GM23338 (cell line): ENCODE measurements at regions not wholly inside any gene's neighbourhood (a gene's known extent, or its start where the extent isn't known, plus 50 kb on each side); places are given as distances from the start of the nearest gene placed in this dataset.

ENCODE experiments used
- CREB1 ChIP-seq: fragments of 250-450 bp; sonication (Bioruptor Pico); IDR thresholded peaks from 2 replicates; pipeline ENCODE4 v1.5.0; 2020; ENCODE audit warnings: low read depth, mild to moderate bottlenecking, moderate library complexity
- CTCF ChIP-seq, 2 experiments: fragments of 200-600 bp in 1 of 2; sonication (generic) in 1 of 2; conservative IDR thresholded peaks; 2 replicates each; pipeline versions ENCODE4 v1.5.1 to v1.6.1; 2016 to 2017; ENCODE audit warnings: antibody characterized with exemption in 2 of 2, low read depth in 2 of 2, mild to moderate bottlenecking in 2 of 2, moderate library complexity in 1 of 2
- EZH2 ChIP-seq: fragments of 200-600 bp; sonication (generic); IDR thresholded peaks from one replicate; pipeline ENCODE4 v1.8.0; 2017; ENCODE audit warnings: antibody characterized with exemption, mild to moderate bottlenecking, low read depth; ENCODE audit not compliant: unreplicated experiment
- JUNB ChIP-seq: IDR thresholded peaks from one replicate; pipeline ENCODE4 v1.6.1; 2016; ENCODE audit warnings: antibody characterized with exemption; ENCODE audit not compliant: unreplicated experiment
- POLR2AphosphoS5 ChIP-seq: IDR thresholded peaks from 2 replicates; pipeline ENCODE4 v1.6.1; 2016; ENCODE audit warnings: antibody characterized with exemption, low read depth
- REST ChIP-seq: IDR thresholded peaks from one replicate; pipeline ENCODE4 v1.6.1; 2018; ENCODE audit warnings: antibody characterized with exemption; ENCODE audit not compliant: unreplicated experiment
- STAT1 ChIP-seq: IDR thresholded peaks from one replicate; pipeline ENCODE4 v1.6.1; 2016; ENCODE audit warnings: antibody characterized with exemption; ENCODE audit not compliant: unreplicated experiment
- ZNF114 ChIP-seq: fragments of 250-450 bp; sonication (Bioruptor Pico); IDR thresholded peaks from 2 replicates; pipeline ENCODE4 v1.5.0; 2020; ENCODE audit warnings: mild to moderate bottlenecking, moderate library complexity
- ZNF331 ChIP-seq: fragments of 250-450 bp; sonication (Bioruptor Pico); IDR thresholded peaks from 2 replicates; pipeline ENCODE4 v1.5.0; 2020; ENCODE audit warnings: low read depth, mild to moderate bottlenecking, moderate library complexity
- ZNF462 ChIP-seq: fragments of 250-450 bp; sonication (Bioruptor Pico); IDR thresholded peaks from 2 replicates; pipeline ENCODE4 v1.5.0; 2020; ENCODE audit warnings: mild to moderate bottlenecking, moderate library complexity

GRCh38 chr15:31970007-31970406 lies 60.3 kb upstream of the CHRNA7 start:
- no peak for TF ChIP-seq CTCF (conservative IDR thresholded peaks at IDR 0.05; ENCODE audit: low read depth in 2 of 2)
- TF ChIP-seq EZH2, result no peak
- no peak for TF ChIP-seq JUNB
- TF ChIP-seq CREB1 (CRISPR knock-in tag), result no peak
- no peak for TF ChIP-seq REST
- no peak for TF ChIP-seq ZNF462
- TF ChIP-seq POLR2AphosphoS5, result no peak
- no peak for TF ChIP-seq ZNF331 (CRISPR knock-in tag)
- TF ChIP-seq STAT1, result no peak
- no peak for TF ChIP-seq ZNF114 (CRISPR knock-in tag)
